KBM-7 (cell line): ENCODE measurements at regions not wholly inside any gene's neighbourhood (a gene's known extent, or its start where the extent isn't known, plus 50 kb on each side); places are given as distances from the start of the nearest gene placed in this dataset.

ENCODE experiments used
- DNase-seq: peaks from one replicate; pipeline ENCODE4 v3.0.0-alpha.2; 2015
- in situ Hi-C: fragments of 300-500 bp; cut with MboI; formaldehyde crosslinking; loops from 2 replicates; pipeline ENCODE4 v1.14.3; 2020; ENCODE audit warnings: low sequenced_read_pairs, low pct_unique_long_range_greater_than_20kb, mixed read lengths

- in situ Hi-C loops, result no loop called here
- no peak for DNase-seq
These were observed 463.7 kb downstream of the CDH2 start for GRCh38 chr18:27713037-27713737.

- in situ Hi-C loops, result no loop called here
- no peak for DNase-seq
These were observed 464.9 kb downstream of the CDH2 start for GRCh38 chr18:27712066-27712465.

GRCh38 chr18:27711382-27711781 is 465.5 kb downstream of the CDH2 start:
- DNase-seq, result no peak
- in situ Hi-C loops, result no loop called here

- in situ Hi-C loops, result no loop called here
- no peak for DNase-seq
These were observed 467.6 kb downstream of the CDH2 start for GRCh38 chr18:27709344-27709743.

GRCh38 chr18:27707201-27707600 is 469.7 kb downstream of the CDH2 start:
- in situ Hi-C loops, result no loop called here
- DNase-seq, result no peak

GRCh38 chr18:27704736-27705361 is 472.1 kb downstream of the CDH2 start:
- in situ Hi-C loops, result no loop called here
- no peak for DNase-seq

- DNase-seq, result no peak
- in situ Hi-C loops, result no loop called here
These were observed 477.8 kb downstream of the CDH2 start for GRCh38 chr18:27699137-27699536.

- no peak for DNase-seq
- in situ Hi-C loops, result no loop called here
These were observed 480.8 kb downstream of the CDH2 start for GRCh38 chr18:27696148-27696547.

- no peak for DNase-seq
- in situ Hi-C loops, result no loop called here
These were observed 481.4 kb downstream of the CDH2 start for GRCh38 chr18:27695503-27695902.

GRCh38 chr18:27695052-27695451 is 481.9 kb downstream of the CDH2 start:
- no peak for DNase-seq
- in situ Hi-C loops, result no loop called here

GRCh38 chr18:27688581-27688980 is 488.3 kb downstream of the CDH2 start:
- in situ Hi-C loops, result no loop called here
- DNase-seq, result no peak

GRCh38 chr18:27687351-27687979 is 489.5 kb downstream of the CDH2 start:
- in situ Hi-C loops, result no loop called here

GRCh38 chr18:27685807-27686412 is 491.0 kb downstream of the CDH2 start:
- in situ Hi-C loops, result no loop called here
- DNase-seq, result peak; percentile 49

More at GRCh38 chr18:27687351-27687979, 489.5 kb downstream of the CDH2 start:
- no peak for DNase-seq

GRCh38 chr18:27685091-27685490 is 491.8 kb downstream of the CDH2 start:
- in situ Hi-C loops, result no loop called here
- no peak for DNase-seq

GRCh38 chr18:27674411-27674810 is 489.3 kb upstream of the CHST9 start:
- in situ Hi-C loops, result no loop called here

GRCh38 chr18:27673861-27674260 is 488.8 kb upstream of the CHST9 start:
- no peak for DNase-seq
- in situ Hi-C loops, result no loop called here

More at GRCh38 chr18:27674411-27674810, 489.3 kb upstream of the CHST9 start:
- DNase-seq, result no peak

- DNase-seq, result no peak
- in situ Hi-C loops, result no loop called here
These were observed 483.1 kb upstream of the CHST9 start for GRCh38 chr18:27668158-27668557.

- no peak for DNase-seq
- in situ Hi-C loops, result no loop called here
These were observed 482.0 kb upstream of the CHST9 start for GRCh38 chr18:27667064-27667463.

GRCh38 chr18:27666016-27666415 is 480.9 kb upstream of the CHST9 start:
- in situ Hi-C loops, result no loop called here
- DNase-seq, result no peak

GRCh38 chr18:27665264-27665799 is 480.2 kb upstream of the CHST9 start:
- in situ Hi-C loops, result no loop called here
- DNase-seq, result no peak
